ENCODE measurements at regions not wholly inside any gene's neighbourhood (a gene's known extent, or its start where the extent isn't known, plus 50 kb on each side); places are given as distances from the start of the nearest gene placed in this dataset.

GRCh38 chr22:27175974-27176373, 518.6 kb downstream of the MIAT start:
- DNase-seq (ENCODE audit: low read depth): no peak

GRCh38 chr22:27179161-27179560, 521.8 kb downstream of the MIAT start:
- DNase-seq (ENCODE audit: low read depth): no peak

- DNase-seq (ENCODE audit: low read depth): no peak
Observed at GRCh38 chr22:27181537-27181936, 524.1 kb downstream of the MIAT start.

GRCh38 chr22:27183474-27183873, 526.1 kb downstream of the MIAT start:
- no peak for DNase-seq (ENCODE audit: low read depth)

GRCh38 chr22:27185099-27185709, 527.8 kb downstream of the MIAT start:
- no peak for DNase-seq (ENCODE audit: low read depth)

GRCh38 chr22:27185760-27186302, 528.4 kb downstream of the MIAT start:
- no peak for DNase-seq (ENCODE audit: low read depth)

GRCh38 chr22:27186643-27187042, 529.3 kb downstream of the MIAT start:
- DNase-seq (ENCODE audit: low read depth): no peak

GRCh38 chr22:27192135-27192829, 534.9 kb downstream of the MIAT start:
- DNase-seq (ENCODE audit: low read depth): no peak

- DNase-seq (ENCODE audit: low read depth): no peak
Observed at GRCh38 chr22:27193215-27193614, 535.8 kb downstream of the MIAT start.

GRCh38 chr22:27193636-27194035, 536.2 kb downstream of the MIAT start:
- no peak for DNase-seq (ENCODE audit: low read depth)

- no peak for DNase-seq (ENCODE audit: low read depth)
Observed at GRCh38 chr22:27194096-27194748, 536.8 kb downstream of the MIAT start.

GRCh38 chr22:27195094-27195493, 537.7 kb downstream of the MIAT start:
- DNase-seq (ENCODE audit: low read depth): no peak

- no peak for DNase-seq (ENCODE audit: low read depth)
Observed at GRCh38 chr22:27195494-27195893, 538.1 kb downstream of the MIAT start.

GRCh38 chr22:27196606-27197005, 539.2 kb downstream of the MIAT start:
- no peak for DNase-seq (ENCODE audit: low read depth)

GRCh38 chr22:27197052-27197451, 539.7 kb downstream of the MIAT start:
- no peak for DNase-seq (ENCODE audit: low read depth)

- DNase-seq (ENCODE audit: low read depth): no peak
Observed at GRCh38 chr22:27197618-27198017, 540.2 kb downstream of the MIAT start.

- no peak for DNase-seq (ENCODE audit: low read depth)
Observed at GRCh38 chr22:27198518-27199035, 541.2 kb downstream of the MIAT start.

- no peak for DNase-seq (ENCODE audit: low read depth)
Observed at GRCh38 chr22:27199354-27199753, 542.0 kb downstream of the MIAT start.

- DNase-seq (ENCODE audit: low read depth): no peak
Observed at GRCh38 chr22:27201276-27201675, 543.9 kb downstream of the MIAT start.

- DNase-seq (ENCODE audit: low read depth): no peak
Observed at GRCh38 chr22:27201741-27202140, 544.4 kb downstream of the MIAT start.

- DNase-seq (ENCODE audit: low read depth): no peak
Observed at GRCh38 chr22:27203276-27203660, 545.9 kb downstream of the MIAT start.

GRCh38 chr22:27204280-27204679, 546.9 kb downstream of the MIAT start:
- DNase-seq (ENCODE audit: low read depth): no peak

- DNase-seq (ENCODE audit: low read depth): no peak
Observed at GRCh38 chr22:27204817-27205216, 547.4 kb downstream of the MIAT start.

All from stimulated activated CD8-positive, alpha-beta memory T cell treated with anti-CD3 and anti-CD28 coated beads, Interleukin-15, amount 100 ng/mL, for 24 hours (primary cell).